ENCODE measurements at regions not wholly inside any gene's neighbourhood (a gene's known extent, or its start where the extent isn't known, plus 50 kb on each side); places are given as distances from the start of the nearest gene placed in this dataset.

GRCh38 chr7:20064974-20065862 lies 152.0 kb downstream of the MACC1 start:
- TF ChIP-seq CTCF (IDR thresholded peaks at IDR 0.05; ENCODE audit: insufficient read depth, low read depth, low read length) (no peak), EZH2 (IDR thresholded peaks at IDR 0.05; ENCODE audit: insufficient read depth, low read length) (no peak)

All from astrocyte (in vitro differentiated cells and primary cell).